ENCODE measurements at regions not wholly inside any gene's neighbourhood (a gene's known extent, or its start where the extent isn't known, plus 50 kb on each side); places are given as distances from the start of the nearest gene placed in this dataset.

GRCh38 chr21:22597660-22598255 is 1599.5 kb downstream of the NCAM2 start:
- TF ChIP-seq REST (IDR thresholded peaks at IDR 0.05; ENCODE audit: insufficient read depth in 1 of 2, low read depth in 2 of 2, low read length in 2 of 2) (no peak), TAF1 (IDR thresholded peaks at IDR 0.05; ENCODE audit: borderline replicate concordance, insufficient read depth, low read length) (no peak), SIN3A (IDR thresholded peaks at IDR 0.05; ENCODE audit: borderline replicate concordance, insufficient read depth, low read length) (no peak), POLR2AphosphoS5 (IDR thresholded peaks at IDR 0.05; ENCODE audit: low read depth, low read length) (no peak)
